H1 (cell line): ENCODE measurements at regions not wholly inside any gene's neighbourhood (a gene's known extent, or its start where the extent isn't known, plus 50 kb on each side); places are given as distances from the start of the nearest gene placed in this dataset.

Experiments
- CTCF ChIA-PET: fragments of 300-600 bp; sonication (Branson Sonifier 250); formaldehyde crosslinking; loops from one replicate; lab custom pipeline; 2021; ENCODE audit not compliant: partially characterized antibody; lab: Charles Lee
- POLR2A ChIA-PET: fragments of 300-600 bp; sonication (Branson Sonifier 250); formaldehyde crosslinking; loops from one replicate; lab custom pipeline; 2021; ENCODE audit warnings: inconsistent platforms; ENCODE audit not compliant: partially characterized antibody; lab: Charles Lee
- DNase-seq, 2 experiments: peaks; one replicate each; pipeline versions ENCODE4 v3.0.0 to v3.0.0-alpha.2; 2010 to 2022; ENCODE audit warnings: low spot score in 2 of 2, low read depth in 1 of 2, mixed read lengths in 1 of 2
- FAIRE-seq: peaks from 2 replicates; lab custom pipeline; 2011; peaks lifted over from hg19 to GRCh38; lab: Jason Lieb, UNC
- H2AFZ ChIP-seq: 2 replicates; pipeline ENCODE4 v1.8.1; 2012; ENCODE audit warnings: low read length, inconsistent platforms
- H2AK5ac ChIP-seq: 2 replicates; pipeline ENCODE4 v1.6.1; 2013; ENCODE audit warnings: low read depth, low read length
- H2BK120ac ChIP-seq: replicated peaks from 2 replicates; pipeline ENCODE3; 2013; ENCODE audit warnings: low read depth, low read length, inconsistent platforms
- H2BK12ac ChIP-seq: 2 replicates; pipeline ENCODE4 v1.6.1; 2013; ENCODE audit warnings: low read depth, low read length
- H2BK15ac ChIP-seq: 2 replicates; pipeline ENCODE4 v1.6.1; 2013; ENCODE audit warnings: low read length
- H2BK20ac ChIP-seq: 2 replicates; pipeline ENCODE4 v1.6.1; 2013; ENCODE audit warnings: low read length
- H2BK5ac ChIP-seq: 2 replicates; pipeline ENCODE4 v1.6.1; 2013; ENCODE audit warnings: low read depth, low read length
- H3K14ac ChIP-seq: 2 replicates; pipeline ENCODE4 v1.6.1; 2013; ENCODE audit warnings: inconsistent platforms; ENCODE audit not compliant: insufficient read length
- H3K18ac ChIP-seq: 2 replicates; pipeline ENCODE4 v1.6.1; 2013; ENCODE audit warnings: low read length; ENCODE audit errors: extremely low read depth
- H3K23ac ChIP-seq: 2 replicates; pipeline ENCODE4 v1.6.1; 2013; ENCODE audit warnings: inconsistent platforms; ENCODE audit not compliant: insufficient read length
- H3K23me2 ChIP-seq: 2 replicates; pipeline ENCODE4 v1.6.1; 2013; ENCODE audit warnings: low read depth, low read length
- H3K27ac ChIP-seq: 2 replicates; pipeline ENCODE4 v1.6.1; 2011; ENCODE audit warnings: low read depth, low read length, inconsistent platforms
- H3K27me3 ChIP-seq, 4 experiments: replicated peaks in 1 of 4; 1 replicate in 1 of 4; 2 replicates in 3 of 4; pipeline versions ENCODE4 v1.6.1 to v1.8.1; 2011 to 2013; ENCODE audit warnings: low read length in 3 of 4, mild to moderate bottlenecking in 3 of 4, inconsistent platforms in 2 of 4, mixed read lengths in 2 of 4, moderate library complexity in 1 of 4; ENCODE audit not compliant: control insufficient read depth in 3 of 4, insufficient read depth in 3 of 4; ENCODE audit errors: extremely low read depth in 1 of 4
- H3K36me3 ChIP-seq, 4 experiments: 2 replicates each; pipeline versions ENCODE4 v1.6.1 to v1.8.1; 2011 to 2013; ENCODE audit warnings: mild to moderate bottlenecking in 4 of 4, low read length in 3 of 4, moderate library complexity in 2 of 4, control low read depth in 1 of 4, inconsistent platforms in 1 of 4; ENCODE audit not compliant: insufficient read depth in 4 of 4, control insufficient read depth in 2 of 4
- H3K4ac ChIP-seq: replicated peaks from 2 replicates; pipeline ENCODE3; 2013; ENCODE audit warnings: low read length, low read depth, mixed read lengths, inconsistent platforms; ENCODE audit not compliant: insufficient read length
- H3K4me1 ChIP-seq, 4 experiments: replicated peaks in 1 of 4; 1 replicate in 1 of 4; 2 replicates in 3 of 4; pipeline versions ENCODE4 v1.6.1 to v1.8.1; 2011 to 2013; ENCODE audit warnings: low read length in 3 of 4, inconsistent platforms in 2 of 4, mixed read lengths in 1 of 4; ENCODE audit not compliant: insufficient read depth in 4 of 4, control insufficient read depth in 3 of 4
- H3K4me2 ChIP-seq, 2 experiments: 2 replicates each; pipeline versions ENCODE4 v1.6.1 to v1.8.1; 2011 to 2013; ENCODE audit warnings: low read depth in 2 of 2, low read length in 2 of 2, control low read depth in 1 of 2, inconsistent platforms in 1 of 2, mild to moderate bottlenecking in 1 of 2; ENCODE audit not compliant: insufficient read depth in 1 of 2
- H3K4me3 ChIP-seq, 4 experiments: fragments of 200-600, 300-600 bp in 1 of 4; sonication (generic), shearing (Covaris generic), sonication (Bioruptor Twin) in 1 of 4; 2 replicates each; pipeline versions ENCODE4 v1.5.1 to v1.8.1; 2011 to 2016; ENCODE audit warnings: low read length in 4 of 4, low read depth in 3 of 4, control low read depth in 2 of 4, inconsistent platforms in 2 of 4, mild to moderate bottlenecking in 2 of 4, mixed read lengths in 1 of 4, moderate library complexity in 1 of 4; ENCODE audit not compliant: insufficient read depth in 2 of 4; ENCODE audit errors: extremely low read depth in 1 of 4
- H3K56ac ChIP-seq: replicated peaks from 2 replicates; pipeline ENCODE3; 2013; ENCODE audit warnings: low read depth, mild to moderate bottlenecking, mixed read lengths, low read length, inconsistent platforms; ENCODE audit not compliant: insufficient read length
- H3K79me1 ChIP-seq: 2 replicates; pipeline ENCODE4 v1.6.1; 2013; ENCODE audit warnings: low read depth, low read length, control low read depth
- H3K79me2 ChIP-seq, 2 experiments: 2 replicates each; pipeline versions ENCODE4 v1.6.1 to v1.8.1; 2012 to 2013; ENCODE audit warnings: low read length in 2 of 2, mild to moderate bottlenecking in 2 of 2, inconsistent platforms in 1 of 2; ENCODE audit not compliant: insufficient read depth in 2 of 2, control insufficient read depth in 1 of 2
- H3K9ac ChIP-seq, 4 experiments: replicated peaks in 1 of 4; 1 replicate in 1 of 4; 2 replicates in 3 of 4; pipeline versions ENCODE4 v1.6.1 to v1.8.1; 2011 to 2013; ENCODE audit warnings: low read depth in 3 of 4, low read length in 3 of 4, control low read depth in 2 of 4, mild to moderate bottlenecking in 2 of 4, moderate library complexity in 2 of 4, inconsistent platforms in 1 of 4; ENCODE audit errors: extremely low read depth in 1 of 4
- H3K9me3 ChIP-seq, 2 experiments: 2 replicates each; pipeline versions ENCODE4 v1.6.1 to v1.8.1; 2012 to 2013; ENCODE audit warnings: mild to moderate bottlenecking in 2 of 2, moderate library complexity in 2 of 2, control low read depth in 1 of 2, inconsistent platforms in 1 of 2, low read depth in 1 of 2, low read length in 1 of 2, mixed read lengths in 1 of 2; ENCODE audit not compliant: insufficient read depth in 2 of 2
- H4K20me1 ChIP-seq, 2 experiments: replicated peaks in 1 of 2; 2 replicates each; pipeline versions ENCODE3 to v1.8.1; 2011 to 2013; ENCODE audit warnings: inconsistent platforms in 2 of 2, low read length in 2 of 2, mild to moderate bottlenecking in 1 of 2; ENCODE audit not compliant: insufficient read depth in 2 of 2, control insufficient read depth in 1 of 2
- H4K5ac ChIP-seq: 2 replicates; pipeline ENCODE4 v1.6.1; 2013; ENCODE audit warnings: low read length, low read depth, mixed read lengths, inconsistent platforms; ENCODE audit not compliant: insufficient read length
- H4K8ac ChIP-seq: 2 replicates; pipeline ENCODE4 v1.8.0; 2013; ENCODE audit warnings: mild to moderate bottlenecking, moderate library complexity, low read length, inconsistent platforms; ENCODE audit not compliant: insufficient read depth; ENCODE audit errors: extremely low read depth
- H4K91ac ChIP-seq: replicated peaks from 2 replicates; pipeline ENCODE3; 2013; ENCODE audit warnings: low read length, mixed read lengths, inconsistent platforms; ENCODE audit not compliant: insufficient read length
- ATF2 ChIP-seq: IDR thresholded peaks from 2 replicates; pipeline ENCODE4 v1.6.1; 2012; ENCODE audit warnings: low read length, inconsistent platforms
- BCL11A ChIP-seq, 2 experiments: IDR thresholded peaks; one replicate each; pipeline ENCODE4 v1.6.1; 2011; ENCODE audit warnings: low read depth in 2 of 2, low read length in 2 of 2, mild to moderate bottlenecking in 2 of 2
- JUND ChIP-seq: IDR thresholded peaks from 2 replicates; pipeline ENCODE4 v1.6.1; 2011; ENCODE audit warnings: mild to moderate bottlenecking, improper control_type of control experiment, low read length
- MAX ChIP-seq: IDR thresholded peaks from 2 replicates; pipeline ENCODE4 v1.6.1; 2012; ENCODE audit warnings: inconsistent platforms
- RFX5 ChIP-seq: IDR thresholded peaks from 2 replicates; pipeline ENCODE4 v1.6.1; 2011; ENCODE audit warnings: low read depth, low read length, improper control_type of control experiment, borderline replicate concordance
- RXRA ChIP-seq: IDR thresholded peaks from 2 replicates; pipeline ENCODE4 v1.6.1; 2011; ENCODE audit warnings: low read depth, mild to moderate bottlenecking, low read length, moderate library complexity; ENCODE audit not compliant: insufficient read depth
- WGBS, 2 experiments: shearing (Covaris generic) in 1 of 2; methylation state at CpG; one replicate each; pipeline versions ENCODE4 v1.1.6 to v1.1.7; 2013 to 2015; ENCODE audit warnings: low lambda C conversion rate in 2 of 2, mixed read lengths in 2 of 2, inconsistent platforms in 1 of 2, low coverage in 1 of 2, missing lambda C conversion rate in 1 of 2; ENCODE audit not compliant: insufficient replicate concordance in 2 of 2, insufficient coverage in 1 of 2, insufficient read length in 1 of 2; ENCODE audit errors: extremely low coverage in 1 of 2, missing lambda C conversion rate in 1 of 2; 5-methylcytosine and 5-hydroxymethylcytosine counted together

- no peak overlapping the region for H3K14ac ChIP-seq
- H4K20me1 ChIP-seq, result no peaks in the 10 kb centered on the region
- H2BK12ac ChIP-seq, result no peak overlapping the region
- ChIA-PET POLR2A (no interaction called here), CTCF (no interaction called here)
- no peak overlapping the region for H3K4ac ChIP-seq
- no peaks in the 10 kb centered on the region for H3K79me2 ChIP-seq
- H2BK15ac ChIP-seq, result no peak overlapping the region
- no peak overlapping the region for H2AFZ ChIP-seq
- no peak overlapping the region for H4K8ac ChIP-seq
- H4K5ac ChIP-seq, result no peak overlapping the region
- H3K27ac ChIP-seq, result no peak overlapping the region
- H3K4me3 ChIP-seq, result no peak overlapping the region
- no peak overlapping the region for H4K91ac ChIP-seq
- DNase-seq, result no peak
- H3K56ac ChIP-seq, result no peak overlapping the region
- no peaks in the 10 kb centered on the region for H3K4me1 ChIP-seq
- H3K27me3 ChIP-seq, result no peaks in the 10 kb centered on the region
- H3K36me3 ChIP-seq, result no peaks in the 10 kb centered on the region
- H3K23me2 ChIP-seq, result no peaks in the 10 kb centered on the region
- H2BK120ac ChIP-seq, result no peak overlapping the region
- no peaks in the 10 kb centered on the region for H3K79me1 ChIP-seq
- 89% methylated on average over 2 of the region's 2 CpGs; no CpG with 5 or more reads in 1 of the 2 experiments for WGBS, 2 experiments
- no peaks in the 10 kb centered on the region for H3K9me3 ChIP-seq
- no peak overlapping the region for H3K23ac ChIP-seq
- H3K18ac ChIP-seq, result no peak overlapping the region
- H3K4me2 ChIP-seq, result no peak overlapping the region
- no peak overlapping the region for H2AK5ac ChIP-seq
- FAIRE-seq, result no peak
- H2BK20ac ChIP-seq, result no peak overlapping the region
- no peak overlapping the region for H2BK5ac ChIP-seq
- no peak overlapping the region for H3K9ac ChIP-seq
- TF ChIP-seq MAX, result no peak
- no peak for TF ChIP-seq ATF2
- TF ChIP-seq JUND, result no peak
- TF ChIP-seq RFX5, result no peak
- no peak for TF ChIP-seq RXRA
- TF ChIP-seq BCL11A (IDR thresholded peaks at IDR 0.05; ENCODE audit: low read depth in 2 of 2, low read length in 2 of 2), result no peak
Observed at GRCh38 chr9:33690143-33690933, 105.0 kb upstream of the PRSS3 start.
